ENCODE measurements at regions not wholly inside any gene's neighbourhood (a gene's known extent, or its start where the extent isn't known, plus 50 kb on each side); places are given as distances from the start of the nearest gene placed in this dataset.

DNA sequence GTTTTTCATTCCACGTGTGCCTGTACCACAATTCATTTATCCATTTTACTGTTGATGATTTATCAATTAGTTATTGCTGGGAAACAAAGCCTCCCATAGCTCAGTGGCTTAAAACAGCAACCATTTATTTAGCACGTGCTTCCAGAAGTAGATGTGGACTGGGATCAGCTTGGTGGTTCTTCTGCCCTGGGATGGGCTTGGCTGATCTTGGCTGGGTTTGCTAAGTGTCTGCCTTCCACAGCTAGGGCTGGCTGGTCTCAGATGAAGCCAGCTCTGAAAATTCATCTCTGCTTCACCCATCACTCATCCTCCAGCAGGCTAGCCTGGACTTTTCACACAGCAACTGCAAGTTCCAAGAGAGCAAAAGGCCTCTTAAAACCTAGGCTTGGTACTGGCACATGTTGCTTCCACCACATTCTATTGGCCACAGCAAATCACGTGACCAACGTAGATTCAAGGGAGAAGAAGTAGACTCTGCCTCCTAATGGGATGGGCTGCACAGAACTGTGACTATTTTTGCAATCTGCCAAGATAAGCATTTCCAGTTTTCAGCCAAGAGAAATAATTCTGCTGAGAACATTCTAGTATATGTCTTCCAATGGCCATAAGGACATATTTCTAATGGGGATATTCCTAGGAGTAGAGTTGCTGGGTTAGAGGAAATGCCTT is 124.9 kb downstream of the MN1 start:
- Histone ChIP-seq H3K4me3 (no peak overlapping the region), H3K36me3 (ENCODE audit: control insufficient read depth in 4 of 4, insufficient read depth in 4 of 4, low read length in 4 of 4) (no peaks in the 10 kb centered on the region), H3K4me1 (ENCODE audit: control insufficient read depth in 5 of 5, insufficient read depth in 5 of 5, low read length in 5 of 5) (peaks cover 0 to 5% (median 3%) of the 10 kb centered on the region in 5 donors), H3K27me3 (ENCODE audit: control insufficient read depth in 3 of 3, insufficient read depth in 3 of 3, low read length in 2 of 3) (no peaks in the 10 kb centered on the region), H3K9ac (ENCODE audit: insufficient read depth in 1 of 2, low read length in 2 of 2) (no peak overlapping the region), H3K9me3 (ENCODE audit: control insufficient read depth in 4 of 4, insufficient read depth in 3 of 4, low read length in 3 of 4) (peaks cover 0 to 2% (median 0%) of the 10 kb centered on the region in 4 donors), H3K27ac (ENCODE audit: low read depth in 1 of 2, low read length in 1 of 2) (no peak overlapping the region)
- no peak for ATAC-seq (ENCODE audit: insufficient read depth, low FRiP score)
- DNase-seq: no peak
- WGBS, 2 donors: 83 to 93% methylated on average over 4 of the region's 4 CpGs
- TF ChIP-seq, protein P1, sequence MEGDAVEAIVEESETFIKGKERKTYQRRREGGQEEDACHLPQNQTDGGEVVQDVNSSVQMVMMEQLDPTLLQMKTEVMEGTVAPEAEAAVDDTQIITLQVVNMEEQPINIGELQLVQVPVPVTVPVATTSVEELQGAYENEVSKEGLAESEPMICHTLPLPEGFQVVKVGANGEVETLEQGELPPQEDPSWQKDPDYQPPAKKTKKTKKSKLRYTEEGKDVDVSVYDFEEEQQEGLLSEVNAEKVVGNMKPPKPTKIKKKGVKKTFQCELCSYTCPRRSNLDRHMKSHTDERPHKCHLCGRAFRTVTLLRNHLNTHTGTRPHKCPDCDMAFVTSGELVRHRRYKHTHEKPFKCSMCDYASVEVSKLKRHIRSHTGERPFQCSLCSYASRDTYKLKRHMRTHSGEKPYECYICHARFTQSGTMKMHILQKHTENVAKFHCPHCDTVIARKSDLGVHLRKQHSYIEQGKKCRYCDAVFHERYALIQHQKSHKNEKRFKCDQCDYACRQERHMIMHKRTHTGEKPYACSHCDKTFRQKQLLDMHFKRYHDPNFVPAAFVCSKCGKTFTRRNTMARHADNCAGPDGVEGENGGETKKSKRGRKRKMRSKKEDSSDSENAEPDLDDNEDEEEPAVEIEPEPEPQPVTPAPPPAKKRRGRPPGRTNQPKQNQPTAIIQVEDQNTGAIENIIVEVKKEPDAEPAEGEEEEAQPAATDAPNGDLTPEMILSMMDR (IDR thresholded peaks at IDR 0.05; ENCODE audit: control extremely low read depth, extremely low read depth): no peak

DNA sequence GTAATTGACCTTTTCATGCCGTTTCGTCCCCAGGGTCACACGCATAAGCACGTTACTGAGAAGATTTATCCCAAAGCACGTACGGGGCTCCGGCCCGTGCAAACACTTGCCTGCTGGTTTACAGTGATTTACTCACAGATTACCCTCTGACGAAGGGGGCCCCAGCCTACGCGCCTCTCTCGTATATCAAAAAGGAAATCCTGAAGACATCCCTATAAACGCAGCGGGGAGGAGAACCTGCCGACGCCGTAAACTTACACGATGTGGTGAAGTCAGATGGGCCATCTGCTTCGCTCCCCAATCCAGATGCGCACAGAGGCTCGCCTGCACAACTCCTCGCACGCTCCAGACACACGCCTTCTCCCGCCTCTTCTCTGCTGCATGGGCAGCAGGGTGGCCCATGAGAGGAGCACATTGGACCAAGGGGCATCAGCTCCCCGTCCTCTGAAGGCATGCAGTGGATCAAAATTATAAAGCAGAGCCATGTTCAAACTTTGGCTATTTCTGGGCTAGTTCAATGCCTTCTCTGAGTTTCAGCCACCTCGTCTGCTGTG is 123.6 kb downstream of the MN1 start:
- DNase-seq (no peak), ATAC-seq (ENCODE audit: insufficient read depth, low FRiP score) (no peak)
- Histone ChIP-seq H3K36me3 (ENCODE audit: control insufficient read depth in 4 of 4, insufficient read depth in 4 of 4, low read length in 4 of 4) (no peaks in the 10 kb centered on the region), H3K4me1 (ENCODE audit: control insufficient read depth in 5 of 5, insufficient read depth in 5 of 5, low read length in 5 of 5) (peaks cover 0 to 5% (median 3%) of the 10 kb centered on the region in 5 donors), H3K9me3 (ENCODE audit: control insufficient read depth in 4 of 4, insufficient read depth in 3 of 4, low read length in 3 of 4) (peaks cover 0 to 2% (median 0%) of the 10 kb centered on the region in 4 donors), H3K27me3 (ENCODE audit: control insufficient read depth in 3 of 3, insufficient read depth in 3 of 3, low read length in 2 of 3) (no peaks in the 10 kb centered on the region), H3K4me3 (no peak overlapping the region), H3K27ac (ENCODE audit: low read depth in 1 of 2, low read length in 1 of 2) (no peak overlapping the region), H3K9ac (ENCODE audit: insufficient read depth in 1 of 2, low read length in 2 of 2) (no peak overlapping the region)
- TF ChIP-seq, protein P1 (IDR thresholded peaks at IDR 0.05; ENCODE audit: control extremely low read depth, extremely low read depth): no peak
- 80 to 83% methylated on average over 27 of the region's 27 CpGs for WGBS, 2 donors

DNA sequence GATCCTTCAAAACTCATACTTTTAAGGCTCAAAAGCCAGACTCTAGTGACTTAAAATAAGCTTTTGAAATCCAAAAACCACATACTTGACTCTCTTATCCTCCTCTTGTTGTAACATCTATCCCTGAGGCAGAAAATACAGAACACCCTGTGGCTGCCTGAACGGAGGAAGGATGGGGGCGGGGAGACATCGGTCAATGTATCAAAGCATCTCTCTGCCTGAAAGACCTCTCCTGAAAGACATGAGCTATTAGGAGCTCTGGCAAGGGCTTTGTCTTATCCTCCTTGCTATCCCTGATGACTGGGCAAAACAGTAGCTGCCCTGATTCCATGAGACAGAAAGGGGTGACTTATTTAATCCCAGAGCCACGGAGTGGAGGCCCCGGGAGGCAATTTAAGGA is 122.4 kb downstream of the MN1 start:
- H3K9ac ChIP-seq (ENCODE audit: insufficient read depth in 1 of 2, low read length in 2 of 2): no peak overlapping the region
- no peaks in the 10 kb centered on the region for H3K36me3 ChIP-seq (ENCODE audit: control insufficient read depth in 4 of 4, insufficient read depth in 4 of 4, low read length in 4 of 4)
- H3K9me3 ChIP-seq (ENCODE audit: control insufficient read depth in 4 of 4, insufficient read depth in 3 of 4, low read length in 3 of 4): peaks cover 0 to 2% (median 0%) of the 10 kb centered on the region in 4 donors
- ATAC-seq (ENCODE audit: insufficient read depth, low FRiP score) (no peak), DNase-seq (no peak)
- no peaks in the 10 kb centered on the region for H3K27me3 ChIP-seq (ENCODE audit: control insufficient read depth in 3 of 3, insufficient read depth in 3 of 3, low read length in 2 of 3)
- no peak overlapping the region for H3K4me3 ChIP-seq
- H3K27ac ChIP-seq (ENCODE audit: low read depth in 1 of 2, low read length in 1 of 2): no peak overlapping the region
- peaks cover 0 to 3% (median 0%) of the 10 kb centered on the region in 5 donors for H3K4me1 ChIP-seq (ENCODE audit: control insufficient read depth in 5 of 5, insufficient read depth in 5 of 5, low read length in 5 of 5)
- TF ChIP-seq, protein P1 (IDR thresholded peaks at IDR 0.05; ENCODE audit: control extremely low read depth, extremely low read depth): no peak
- WGBS, 2 donors: 64 to 72% methylated on average over 5 of the region's 5 CpGs

Measured in lung (tissue), 11 donors.